ENCODE measurements at regions not wholly inside any gene's neighbourhood (a gene's known extent, or its start where the extent isn't known, plus 50 kb on each side); places are given as distances from the start of the nearest gene placed in this dataset.

- TF ChIP-seq CTCF (IDR thresholded peaks at IDR 0.05) = no peak
- TF ChIP-seq EP300 (IDR thresholded peaks at IDR 0.05) = no peak
Measured at GRCh38 chr4:81642543-81642942, 170.8 kb upstream of the RASGEF1B start.
